ENCODE measurements at regions not wholly inside any gene's neighbourhood (a gene's known extent, or its start where the extent isn't known, plus 50 kb on each side); places are given as distances from the start of the nearest gene placed in this dataset.

DNA sequence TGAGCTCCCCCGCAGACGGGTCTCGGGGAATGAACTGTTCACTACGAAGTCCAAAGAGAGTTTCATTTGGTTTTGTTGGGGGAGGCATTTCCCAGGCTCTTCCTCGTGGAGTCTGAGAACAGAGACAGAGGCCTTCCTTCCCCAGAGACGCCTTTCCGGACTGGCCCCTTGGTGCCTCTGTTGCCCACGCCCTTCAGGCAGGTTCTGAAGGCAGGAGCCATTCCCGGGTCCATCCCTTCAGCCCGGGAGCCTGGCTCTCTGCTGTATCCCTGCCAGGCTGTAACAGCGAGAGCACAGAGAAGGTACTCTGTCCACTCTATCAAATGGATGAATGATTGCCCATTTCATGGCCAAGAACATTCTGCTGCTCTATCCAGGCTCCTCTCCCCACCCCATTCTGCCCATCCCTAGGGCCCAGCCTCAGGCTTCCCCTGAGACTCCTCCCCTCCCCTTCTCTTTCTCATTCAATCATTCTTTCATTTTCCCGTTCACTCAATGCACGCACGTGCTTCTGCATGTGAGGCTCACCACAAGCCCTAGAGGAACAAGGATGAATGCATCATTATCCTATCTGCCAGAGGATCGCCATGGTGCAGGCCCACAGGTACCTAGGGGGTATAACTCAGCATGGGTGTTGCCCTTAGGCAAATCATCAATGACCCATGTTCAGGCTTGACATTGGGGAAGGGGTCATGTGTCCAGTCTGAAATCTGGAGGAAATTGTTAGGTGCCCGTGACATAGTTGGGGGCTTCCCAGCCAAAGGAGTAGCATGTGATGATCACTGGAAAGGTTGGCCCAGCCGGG is 298.6 kb downstream of the ZNF536 start:
- no peak for DNase-seq (ENCODE audit: low read depth, low spot score)
- TF ChIP-seq CTCF (IDR thresholded peaks at IDR 0.05; ENCODE audit: low read depth, low read length), result no peak
- in situ Hi-C loops (cut with HindIII; ENCODE audit: low sequenced_read_pairs), result no loop called here
- no peak overlapping the region for H3K4me3 ChIP-seq (ENCODE audit: low read depth, low read length)

- DNase-seq (ENCODE audit: low read depth, low spot score), result no peak
- no peak for TF ChIP-seq CTCF (IDR thresholded peaks at IDR 0.05; ENCODE audit: low read depth, low read length)
- in situ Hi-C loops (cut with HindIII; ENCODE audit: low sequenced_read_pairs), result no loop called here
- no peak overlapping the region for H3K4me3 ChIP-seq (ENCODE audit: low read depth, low read length)
Observed at GRCh38 chr19:30670011-30670329, 297.8 kb downstream of the ZNF536 start.

- peak; percentile 32 for DNase-seq (ENCODE audit: low read depth, low spot score)
- no peak overlapping the region for H3K4me3 ChIP-seq (ENCODE audit: low read depth, low read length)
- in situ Hi-C loops (cut with HindIII; ENCODE audit: low sequenced_read_pairs), result no loop called here
- peak; percentile 85 for TF ChIP-seq CTCF (IDR thresholded peaks at IDR 0.05; ENCODE audit: low read depth, low read length)
Observed at GRCh38 chr19:30669329-30670010, 297.3 kb downstream of the ZNF536 start.

DNA sequence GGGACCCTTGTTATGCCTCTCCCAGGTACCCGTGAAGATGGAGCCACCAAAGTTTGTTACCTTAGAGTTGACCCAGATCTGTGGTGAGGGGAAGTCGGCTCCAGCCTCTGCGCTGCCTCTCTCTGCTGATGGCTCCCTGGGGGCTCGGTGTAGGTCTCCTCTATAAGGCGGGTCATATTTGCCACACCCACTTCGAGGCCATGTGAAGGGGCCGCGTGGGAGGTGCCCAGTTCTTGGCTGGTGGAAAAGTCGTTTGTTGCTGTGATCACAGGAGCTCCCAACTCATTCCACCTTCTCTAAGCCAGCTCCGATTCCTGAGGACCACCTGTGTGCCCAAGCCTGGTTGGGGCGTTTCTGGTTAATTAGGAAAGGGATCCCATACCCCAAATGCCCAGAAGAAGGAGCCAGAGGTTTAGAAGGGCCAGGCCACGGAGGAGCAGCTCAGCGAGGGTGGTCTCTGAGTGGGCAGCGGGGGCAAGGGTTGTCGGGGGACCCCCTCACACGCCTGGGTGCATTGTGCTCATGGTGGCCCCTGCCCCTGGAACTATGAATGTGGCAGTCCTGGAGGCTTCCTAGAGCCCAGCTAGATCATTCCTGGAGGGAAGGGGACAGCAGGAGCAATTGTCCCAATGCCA is 296.5 kb downstream of the ZNF536 start:
- no peak for TF ChIP-seq CTCF (IDR thresholded peaks at IDR 0.05; ENCODE audit: low read depth, low read length)
- in situ Hi-C loops (cut with HindIII; ENCODE audit: low sequenced_read_pairs), result no loop called here
- DNase-seq (ENCODE audit: low read depth, low spot score), result no peak
- no peak overlapping the region for H3K4me3 ChIP-seq (ENCODE audit: low read depth, low read length)

DNA sequence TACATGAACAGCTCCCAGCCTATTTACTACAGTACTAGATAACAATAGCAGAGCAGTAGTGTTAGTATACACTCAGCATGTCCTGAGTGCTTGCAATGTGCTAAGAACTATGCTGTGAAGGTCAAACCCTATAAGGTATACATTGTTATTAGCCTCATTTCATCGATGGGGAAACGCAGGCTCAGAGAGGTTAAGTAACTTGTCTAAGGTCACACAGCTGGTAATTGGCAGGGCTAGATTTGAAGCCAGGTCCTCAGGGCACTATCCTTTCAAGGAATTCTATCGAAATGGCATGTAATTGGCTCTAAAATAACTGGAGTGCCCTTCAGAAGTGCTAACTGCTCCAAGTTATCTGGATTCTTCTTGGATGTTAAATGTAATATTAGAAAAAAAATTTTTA is 295.6 kb downstream of the ZNF536 start:
- TF ChIP-seq CTCF (IDR thresholded peaks at IDR 0.05; ENCODE audit: low read depth, low read length), result no peak
- no peak overlapping the region for H3K4me3 ChIP-seq (ENCODE audit: low read depth, low read length)
- no peak for DNase-seq (ENCODE audit: low read depth, low spot score)
- in situ Hi-C loops (cut with HindIII; ENCODE audit: low sequenced_read_pairs), result no loop called here

- DNase-seq (ENCODE audit: low read depth, low spot score), result no peak
- TF ChIP-seq CTCF (IDR thresholded peaks at IDR 0.05; ENCODE audit: low read depth, low read length), result no peak
- no peak overlapping the region for H3K4me3 ChIP-seq (ENCODE audit: low read depth, low read length)
- in situ Hi-C loops (cut with HindIII; ENCODE audit: low sequenced_read_pairs), result no loop called here
Observed at GRCh38 chr19:30667227-30667626, 295.0 kb downstream of the ZNF536 start.

Data from astrocyte of the spinal cord (primary cell).